Fibroblast of lung (primary cell): ENCODE measurements at regions not wholly inside any gene's neighbourhood (a gene's known extent, or its start where the extent isn't known, plus 50 kb on each side); places are given as distances from the start of the nearest gene placed in this dataset.
"Not testable (repeated sequence)": the region's sequence is repeated elsewhere in the genome, so short reads cannot be mapped to it uniquely, and the experiment has no call there.

Experiments
- DNase-seq, 2 donors: peaks; one replicate each; pipeline versions ENCODE4 v3.0.0 to v3.0.0-alpha.2; 2010; ENCODE audit warnings: low read depth in 2 of 2
- H2AFZ ChIP-seq: 2 replicates; pipeline ENCODE4 v1.5.1; 2012; ENCODE audit warnings: low read length, control low read depth, inconsistent platforms
- H3K27ac ChIP-seq: 2 replicates; pipeline ENCODE4 v1.5.1; 2011; ENCODE audit warnings: low read length, control low read depth; ENCODE audit not compliant: insufficient read depth
- H3K27me3 ChIP-seq: 2 replicates; pipeline ENCODE4 v1.5.1; 2011; ENCODE audit warnings: mild to moderate bottlenecking, low read length; ENCODE audit not compliant: control insufficient read depth, insufficient read depth
- H3K36me3 ChIP-seq: 2 replicates; pipeline ENCODE4 v1.5.1; 2011; ENCODE audit warnings: low read length; ENCODE audit not compliant: control insufficient read depth, insufficient read depth
- H3K4me1 ChIP-seq: 2 replicates; pipeline ENCODE4 v1.5.1; 2011; ENCODE audit warnings: low read length; ENCODE audit not compliant: control insufficient read depth, insufficient read depth; ENCODE audit errors: extremely low read depth
- H3K4me2 ChIP-seq: 2 replicates; pipeline ENCODE4 v1.5.1; 2011; ENCODE audit warnings: low read length, control low read depth; ENCODE audit not compliant: insufficient read depth; ENCODE audit errors: extremely low read depth
- H3K4me3 ChIP-seq, 4 experiments: fragments of 200-600 bp in 1 of 4; sonication (generic) in 1 of 4; replicated peaks in 1 of 4; 2 replicates each; pipeline ENCODE4 v1.5.1; 2011 to 2016; ENCODE audit warnings: low read length in 4 of 4, low read depth in 3 of 4, mild to moderate bottlenecking in 3 of 4, control low read depth in 2 of 4, inconsistent platforms in 1 of 4, mixed read lengths in 1 of 4; ENCODE audit not compliant: insufficient read depth in 1 of 4; ENCODE audit errors: control extremely low read depth in 1 of 4
- H3K79me2 ChIP-seq: 2 replicates; pipeline ENCODE4 v1.5.1; 2012; ENCODE audit warnings: mild to moderate bottlenecking, low read length, inconsistent platforms; ENCODE audit not compliant: control insufficient read depth, insufficient read depth
- H3K9ac ChIP-seq: 2 replicates; pipeline ENCODE4 v1.5.1; 2011; ENCODE audit warnings: mild to moderate bottlenecking, low read length, control low read depth; ENCODE audit not compliant: insufficient read depth
- H3K9me3 ChIP-seq: 2 replicates; pipeline ENCODE4 v1.5.1; 2012; ENCODE audit warnings: low read depth, low read length; ENCODE audit not compliant: control insufficient read depth, insufficient read depth
- H4K20me1 ChIP-seq: 2 replicates; pipeline ENCODE4 v1.5.1; 2011; ENCODE audit warnings: low read length; ENCODE audit not compliant: control insufficient read depth, insufficient read depth; ENCODE audit errors: extremely low read depth
- EZH2 ChIP-seq: IDR thresholded peaks from 2 replicates; pipeline ENCODE4 v1.5.1; 2012; ENCODE audit warnings: low read length, control low read depth, mild to moderate bottlenecking; ENCODE audit errors: missing control alignments
- TF ChIP-seq, protein P1 (sequence below), 2 donors: IDR thresholded peaks in 1 of 2; conservative IDR thresholded peaks in 1 of 2; 1 replicate in 1 of 2; 2 replicates in 1 of 2; pipeline ENCODE4 v1.5.1; 2011 to 2012; ENCODE audit warnings: low read length in 2 of 2, control low read depth in 1 of 2, inconsistent platforms in 1 of 2, low read depth in 1 of 2, mild to moderate bottlenecking in 1 of 2

DNA sequence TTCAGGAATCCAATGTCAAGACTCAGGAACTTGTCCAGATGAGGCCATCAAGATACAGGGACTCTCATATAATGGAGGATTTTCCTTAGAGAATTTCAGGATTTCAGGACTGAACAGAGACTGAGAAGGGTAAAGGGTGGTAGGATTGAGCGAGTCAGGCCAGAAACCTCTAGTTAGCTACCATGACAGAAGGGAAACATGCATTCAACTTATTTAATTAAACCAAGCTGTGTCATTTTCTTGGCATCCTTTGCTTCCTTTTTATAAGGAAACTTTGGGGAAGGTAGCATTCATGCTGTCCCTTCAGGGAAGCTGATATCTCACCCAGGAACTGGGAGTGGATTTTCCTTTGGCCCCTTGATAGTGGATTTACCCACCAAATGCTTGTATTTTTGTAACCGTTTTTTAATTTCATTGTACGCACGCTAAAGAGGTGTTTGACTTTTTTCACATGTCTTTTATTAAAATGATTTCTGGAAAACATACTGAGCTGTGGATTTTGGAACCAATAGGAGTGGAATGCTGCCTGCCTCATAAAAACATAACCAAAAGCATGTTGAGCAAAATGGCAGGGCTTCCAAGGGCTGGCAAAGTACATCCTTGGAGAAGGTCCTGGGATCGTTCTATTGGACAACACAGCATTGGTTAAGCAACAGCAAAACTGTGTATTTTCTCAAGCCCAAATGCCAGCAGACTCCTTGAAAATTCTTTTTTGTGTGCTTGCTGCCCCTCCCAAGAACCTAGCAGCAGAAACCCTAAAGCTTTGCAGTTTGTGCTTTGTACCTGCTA lies 104.5 kb downstream of the CXCL12 start:
- DNase-seq, result peak in 1 of 2 donors; percentile 62
- no peak overlapping the region for H2AFZ ChIP-seq
- H3K27ac ChIP-seq, result no peak overlapping the region
- H3K4me2 ChIP-seq, result no peak overlapping the region
- no peak overlapping the region for H3K4me3 ChIP-seq
- peaks cover 6% of the 10 kb centered on the region for H3K4me1 ChIP-seq
- H3K79me2 ChIP-seq, result no peaks in the 10 kb centered on the region
- TF ChIP-seq, protein P1, sequence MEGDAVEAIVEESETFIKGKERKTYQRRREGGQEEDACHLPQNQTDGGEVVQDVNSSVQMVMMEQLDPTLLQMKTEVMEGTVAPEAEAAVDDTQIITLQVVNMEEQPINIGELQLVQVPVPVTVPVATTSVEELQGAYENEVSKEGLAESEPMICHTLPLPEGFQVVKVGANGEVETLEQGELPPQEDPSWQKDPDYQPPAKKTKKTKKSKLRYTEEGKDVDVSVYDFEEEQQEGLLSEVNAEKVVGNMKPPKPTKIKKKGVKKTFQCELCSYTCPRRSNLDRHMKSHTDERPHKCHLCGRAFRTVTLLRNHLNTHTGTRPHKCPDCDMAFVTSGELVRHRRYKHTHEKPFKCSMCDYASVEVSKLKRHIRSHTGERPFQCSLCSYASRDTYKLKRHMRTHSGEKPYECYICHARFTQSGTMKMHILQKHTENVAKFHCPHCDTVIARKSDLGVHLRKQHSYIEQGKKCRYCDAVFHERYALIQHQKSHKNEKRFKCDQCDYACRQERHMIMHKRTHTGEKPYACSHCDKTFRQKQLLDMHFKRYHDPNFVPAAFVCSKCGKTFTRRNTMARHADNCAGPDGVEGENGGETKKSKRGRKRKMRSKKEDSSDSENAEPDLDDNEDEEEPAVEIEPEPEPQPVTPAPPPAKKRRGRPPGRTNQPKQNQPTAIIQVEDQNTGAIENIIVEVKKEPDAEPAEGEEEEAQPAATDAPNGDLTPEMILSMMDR (conservative IDR thresholded peaks at IDR 0.05 in 1 of 2, IDR thresholded peaks at IDR 0.05 in 1 of 2; ENCODE audit: low read depth in 1 of 2, low read length in 2 of 2), result no peak
- no peak for TF ChIP-seq EZH2
- no peak overlapping the region for H3K9ac ChIP-seq
- no peaks in the 10 kb centered on the region for H3K36me3 ChIP-seq
- no peaks in the 10 kb centered on the region for H4K20me1 ChIP-seq
- H3K27me3 ChIP-seq, result no peaks in the 10 kb centered on the region
- H3K9me3 ChIP-seq, result no peaks in the 10 kb centered on the region

DNA sequence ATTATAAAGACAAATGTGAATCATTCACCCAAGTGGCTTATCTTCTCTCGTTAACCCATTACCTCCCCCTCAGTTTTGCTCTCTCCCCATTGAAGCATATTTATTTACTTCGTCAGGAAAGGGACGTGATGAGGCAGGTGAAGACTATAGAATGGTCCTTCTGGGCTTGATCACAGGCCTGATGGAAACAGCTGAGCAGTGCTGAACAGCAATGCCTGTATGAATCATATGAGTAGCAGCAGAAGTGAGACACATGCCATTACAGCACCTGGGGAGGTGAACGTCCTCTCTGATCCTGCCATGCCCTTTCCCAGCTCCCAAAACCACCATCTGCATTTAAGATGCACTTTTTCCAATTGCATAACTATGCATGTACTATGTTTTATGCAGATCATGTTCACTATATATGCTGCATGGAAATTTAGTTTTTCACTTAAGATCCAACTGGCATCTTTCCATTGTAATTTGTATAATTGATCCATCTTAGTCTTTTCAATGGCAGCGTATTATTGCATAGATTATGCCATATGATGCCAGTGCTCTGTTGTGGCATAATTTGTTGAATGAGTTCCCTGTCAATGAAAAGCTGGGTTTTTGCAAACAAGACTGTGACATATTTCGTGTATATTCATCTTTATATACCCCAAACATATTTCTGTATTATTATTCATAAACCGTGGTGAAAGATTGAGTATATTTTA lies 105.3 kb downstream of the CXCL12 start:
- Histone ChIP-seq H3K4me3 (no peak overlapping the region), H3K4me2 (no peak overlapping the region), H3K79me2 (no peaks in the 10 kb centered on the region), H3K9ac (no peak overlapping the region), H3K9me3 (no peaks in the 10 kb centered on the region), H3K27ac (no peak overlapping the region), H2AFZ (no peak overlapping the region), H4K20me1 (no peaks in the 10 kb centered on the region), H3K36me3 (no peaks in the 10 kb centered on the region), H3K4me1 (peaks cover 6% of the 10 kb centered on the region), H3K27me3 (no peaks in the 10 kb centered on the region)
- TF ChIP-seq EZH2, result no peak
- TF ChIP-seq, protein P1 (conservative IDR thresholded peaks at IDR 0.05 in 1 of 2, IDR thresholded peaks at IDR 0.05 in 1 of 2; ENCODE audit: low read depth in 1 of 2, low read length in 2 of 2), result no peak
- DNase-seq, result peak in 1 of 2 donors; percentile 72

DNA sequence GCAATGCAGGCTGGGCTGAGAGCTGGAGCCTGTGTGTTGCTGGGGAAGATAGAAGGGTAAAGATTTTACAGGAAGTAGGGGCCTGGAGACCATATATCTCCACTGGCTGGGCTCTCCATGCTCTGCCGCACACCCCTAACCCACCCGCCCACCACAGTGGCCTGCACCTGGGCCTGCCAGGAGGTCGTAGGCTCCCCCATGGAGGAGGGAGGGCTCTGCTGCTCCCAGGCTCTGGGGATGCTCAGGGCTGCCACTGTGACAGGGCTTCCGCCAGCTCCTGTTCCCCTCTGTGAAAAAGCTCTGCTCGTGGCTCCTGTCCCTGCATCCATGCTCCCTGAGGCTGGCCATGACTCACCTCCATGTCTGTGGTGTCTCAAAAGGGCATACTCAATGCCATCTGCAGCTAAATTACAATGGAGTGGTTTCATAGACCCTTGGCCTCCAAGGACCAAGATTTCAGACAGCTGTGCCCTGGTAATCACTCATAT lies 106.0 kb downstream of the CXCL12 start:
- Histone ChIP-seq H3K4me1 (peaks cover 6% of the 10 kb centered on the region), H3K79me2 (no peaks in the 10 kb centered on the region), H3K4me2 (no peak overlapping the region), H3K9me3 (no peaks in the 10 kb centered on the region), H3K4me3 (no peak overlapping the region), H3K27me3 (no peaks in the 10 kb centered on the region), H3K27ac (no peak overlapping the region), H2AFZ (no peak overlapping the region), H3K36me3 (no peaks in the 10 kb centered on the region), H3K9ac (no peak overlapping the region), H4K20me1 (no peaks in the 10 kb centered on the region)
- no peak for TF ChIP-seq EZH2
- TF ChIP-seq, protein P1 (conservative IDR thresholded peaks at IDR 0.05 in 1 of 2, IDR thresholded peaks at IDR 0.05 in 1 of 2; ENCODE audit: low read depth in 1 of 2, low read length in 2 of 2), result no peak
- peak in 1 of 2 donors; percentile 84 for DNase-seq

DNA sequence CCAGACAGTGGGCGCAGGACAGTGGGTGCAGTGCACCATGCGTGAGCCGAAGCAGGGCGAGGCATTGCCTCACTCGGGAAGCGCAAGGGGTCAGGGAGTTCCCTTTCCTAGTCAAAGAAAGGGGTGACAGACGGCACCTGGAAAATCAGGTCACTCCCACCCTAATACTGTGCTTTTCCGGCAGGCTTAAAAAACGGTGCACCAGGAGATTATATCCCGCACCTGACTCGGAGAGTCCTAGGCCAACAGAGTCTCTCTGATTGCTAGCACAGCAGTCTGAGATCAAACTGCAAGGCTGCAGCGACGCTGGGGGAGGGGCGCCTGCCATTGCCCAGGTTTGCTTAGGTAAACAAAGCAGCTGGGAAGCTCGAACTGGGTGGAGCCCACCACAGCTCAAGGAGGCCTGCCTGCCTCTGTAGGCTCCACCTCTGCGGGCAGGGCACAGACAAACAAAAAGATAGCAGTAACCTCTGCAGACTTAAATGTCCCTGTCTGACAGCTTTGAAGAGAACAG lies 116.4 kb downstream of the CXCL12 start:
- not testable (repeated sequence) for H4K20me1 ChIP-seq, H3K4me1 ChIP-seq, H3K9ac ChIP-seq, H3K27ac ChIP-seq, H3K9me3 ChIP-seq, H3K36me3 ChIP-seq, H3K4me2 ChIP-seq, H3K27me3 ChIP-seq, H2AFZ ChIP-seq, H3K4me3 ChIP-seq, H3K79me2 ChIP-seq, DNase-seq
